PC-9 (cell line): ENCODE measurements at regions not wholly inside any gene's neighbourhood (a gene's known extent, or its start where the extent isn't known, plus 50 kb on each side); places are given as distances from the start of the nearest gene placed in this dataset.
"Not testable (repeated sequence)": the region's sequence is repeated elsewhere in the genome, so short reads cannot be mapped to it uniquely, and the experiment has no call there.

Experiments used
- BruUV-seq: library from RNA; stranded (reverse); fragments of 400-500 nt; replicated peaks from 2 replicates; lab custom pipeline; 2021; lab: Mats Ljungman, UMichigan
- CTCF ChIA-PET: fragments of 300-600 bp; sonication (Branson Sonifier 250); formaldehyde crosslinking; loops from one replicate; lab custom pipeline; 2022; ENCODE audit warnings: antibody characterized with exemption; lab: Charles Lee
- POLR2A ChIA-PET: fragments of 300-600 bp; sonication (Branson Sonifier 250); formaldehyde crosslinking; loops from one replicate; lab custom pipeline; 2022; ENCODE audit warnings: antibody characterized with exemption; ENCODE audit not compliant: unreplicated experiment; lab: Charles Lee
- DNase-seq, 2 experiments: peaks; one replicate each; pipeline versions ENCODE4 v3.0.0 to v3.0.0-alpha.2; 2015 to 2022; ENCODE audit warnings: mixed read lengths in 1 of 2
- H2AFZ ChIP-seq: fragments of 200-600 bp; sonication (generic); 2 replicates; pipeline ENCODE4 v1.8.1; 2017; ENCODE audit warnings: antibody characterized with exemption
- H3F3A ChIP-seq: fragments of 200-600 bp; sonication (generic); 2 replicates; pipeline ENCODE4 v1.8.1; 2017; ENCODE audit warnings: antibody characterized with exemption, mild to moderate bottlenecking, low read depth; ENCODE audit not compliant: insufficient read depth
- H3K27ac ChIP-seq: fragments of 200-600 bp; sonication (generic); 2 replicates; pipeline ENCODE4 v1.6.1; 2016; ENCODE audit warnings: mixed run types
- H3K27me3 ChIP-seq: fragments of 200-600 bp; sonication (generic); 2 replicates; pipeline ENCODE4 v1.6.1; 2016; ENCODE audit warnings: low read depth, mixed run types; ENCODE audit not compliant: insufficient read depth
- H3K36me3 ChIP-seq: fragments of 200-600 bp; sonication (generic); 2 replicates; pipeline ENCODE4 v1.6.1; 2016; ENCODE audit warnings: low read depth, mixed run types
- H3K4me1 ChIP-seq: fragments of 200-600 bp; sonication (generic); replicated peaks from 2 replicates; pipeline ENCODE4 v1.6.1; 2016; ENCODE audit warnings: mixed run types; ENCODE audit not compliant: insufficient read depth
- H3K4me2 ChIP-seq: fragments of 200-600 bp; sonication (generic); 2 replicates; pipeline ENCODE4 v1.6.1; 2017; ENCODE audit warnings: mixed run types
- H3K4me3 ChIP-seq: fragments of 200-600 bp; sonication (generic); 2 replicates; pipeline ENCODE4 v1.6.1; 2016; ENCODE audit warnings: mixed run types
- H3K79me2 ChIP-seq: fragments of 200-600 bp; sonication (generic); 2 replicates; pipeline ENCODE4 v1.6.1; 2017; ENCODE audit warnings: low read depth, mixed run types
- H3K9me2 ChIP-seq: fragments of 200-600 bp; sonication (generic); 2 replicates; pipeline ENCODE4 v1.8.1; 2017; ENCODE audit warnings: mild to moderate bottlenecking; ENCODE audit not compliant: insufficient read depth
- H3K9me3 ChIP-seq: fragments of 200-600 bp; sonication (generic); 2 replicates; pipeline ENCODE4 v1.8.1; 2016; ENCODE audit warnings: low read depth; ENCODE audit not compliant: insufficient read depth
- H4K20me1 ChIP-seq: fragments of 200-600 bp; sonication (generic); 2 replicates; pipeline ENCODE4 v1.8.1; 2017; ENCODE audit not compliant: insufficient read depth
- EZH2 ChIP-seq: fragments of 200-600 bp; sonication (generic); IDR thresholded peaks from 2 replicates; pipeline ENCODE4 v1.8.0; 2017; ENCODE audit warnings: antibody characterized with exemption, low read depth
- intact Hi-C: fragments of 100-400 bp; cut with micrococcal nuclease; formaldehyde crosslinking; loops from one replicate; pipeline ENCODE4 v1.10.0; 2022; ENCODE audit not compliant: unreplicated experiment
- TF ChIP-seq, protein P1 (sequence below): fragments of 200-600 bp; sonication (generic); conservative IDR thresholded peaks from 2 replicates; pipeline ENCODE4 v1.6.1; 2017; ENCODE audit warnings: mixed run types, antibody characterized with exemption, mild to moderate bottlenecking, moderate library complexity

DNA sequence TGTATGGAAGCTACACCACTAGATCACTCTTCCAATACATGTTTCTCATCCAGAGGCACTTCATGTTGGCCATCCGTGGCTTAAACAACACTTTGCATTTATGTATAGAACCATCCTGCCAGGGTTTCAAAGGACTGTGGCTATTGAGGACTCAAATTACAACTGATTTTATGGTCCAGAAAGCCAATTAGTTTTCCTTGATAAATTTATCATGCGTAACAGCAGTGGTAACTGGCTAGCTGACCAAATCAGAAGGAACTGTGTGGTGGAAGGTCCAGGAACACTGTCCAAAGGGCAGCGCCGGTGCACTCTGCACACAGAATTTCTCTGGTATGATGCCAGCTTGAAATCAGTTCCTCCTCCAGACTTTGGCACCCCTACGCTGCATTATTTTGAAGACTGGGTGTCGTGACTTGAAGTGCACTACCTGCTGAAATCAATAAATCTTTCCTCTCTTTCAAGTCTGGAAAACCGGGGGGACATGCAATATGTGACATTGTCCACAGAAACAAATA, 69.3 kb upstream of the TMEM252 start:
- TF ChIP-seq EZH2 = no peak
- TF ChIP-seq, protein P1, sequence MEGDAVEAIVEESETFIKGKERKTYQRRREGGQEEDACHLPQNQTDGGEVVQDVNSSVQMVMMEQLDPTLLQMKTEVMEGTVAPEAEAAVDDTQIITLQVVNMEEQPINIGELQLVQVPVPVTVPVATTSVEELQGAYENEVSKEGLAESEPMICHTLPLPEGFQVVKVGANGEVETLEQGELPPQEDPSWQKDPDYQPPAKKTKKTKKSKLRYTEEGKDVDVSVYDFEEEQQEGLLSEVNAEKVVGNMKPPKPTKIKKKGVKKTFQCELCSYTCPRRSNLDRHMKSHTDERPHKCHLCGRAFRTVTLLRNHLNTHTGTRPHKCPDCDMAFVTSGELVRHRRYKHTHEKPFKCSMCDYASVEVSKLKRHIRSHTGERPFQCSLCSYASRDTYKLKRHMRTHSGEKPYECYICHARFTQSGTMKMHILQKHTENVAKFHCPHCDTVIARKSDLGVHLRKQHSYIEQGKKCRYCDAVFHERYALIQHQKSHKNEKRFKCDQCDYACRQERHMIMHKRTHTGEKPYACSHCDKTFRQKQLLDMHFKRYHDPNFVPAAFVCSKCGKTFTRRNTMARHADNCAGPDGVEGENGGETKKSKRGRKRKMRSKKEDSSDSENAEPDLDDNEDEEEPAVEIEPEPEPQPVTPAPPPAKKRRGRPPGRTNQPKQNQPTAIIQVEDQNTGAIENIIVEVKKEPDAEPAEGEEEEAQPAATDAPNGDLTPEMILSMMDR = no peak
- Histone ChIP-seq H3K36me3 (no peaks in the 10 kb centered on the region), H3K27ac (no peak overlapping the region), H3K79me2 (no peaks in the 10 kb centered on the region), H3K4me2 (no peak overlapping the region), H3K9me3 (no peaks in the 10 kb centered on the region), H4K20me1 (no peaks in the 10 kb centered on the region), H3K9me2 (no peaks in the 10 kb centered on the region), H2AFZ (no peak overlapping the region), H3F3A (no peaks in the 10 kb centered on the region), H3K4me3 (no peak overlapping the region), H3K27me3 (peaks cover 82% of the 10 kb centered on the region), H3K4me1 (no peaks in the 10 kb centered on the region)
- ChIA-PET CTCF (no interaction called here), POLR2A (no interaction called here)
- DNase-seq = no peak
- intact Hi-C loops = no loop called here
- BruUV-seq = no TSS peak

DNA sequence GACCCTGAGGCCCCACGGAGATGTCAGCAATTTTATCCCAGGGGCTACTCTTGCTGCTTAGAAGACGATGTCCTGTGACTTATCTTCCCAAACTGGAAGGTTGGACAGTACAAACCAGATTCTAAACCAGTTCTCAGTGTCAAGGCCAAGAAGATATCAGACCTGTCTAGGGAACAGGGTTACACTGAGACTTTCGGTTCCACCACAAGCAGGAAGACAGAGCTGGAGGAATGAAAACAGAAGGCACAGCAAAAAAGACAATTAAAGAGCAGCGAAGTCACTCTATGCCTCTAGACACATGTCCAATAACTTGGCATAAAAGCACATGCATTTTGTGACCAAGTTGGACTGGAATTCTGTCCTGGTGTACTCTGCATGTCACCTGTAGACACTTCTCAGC, 73.4 kb upstream of the TMEM252 start:
- no peaks in the 10 kb centered on the region for H3F3A ChIP-seq
- peaks cover 68% of the 10 kb centered on the region for H3K27me3 ChIP-seq
- no peaks in the 10 kb centered on the region for H3K9me3 ChIP-seq
- no peaks in the 10 kb centered on the region for H3K36me3 ChIP-seq
- intact Hi-C loops = no loop called here
- no peak for DNase-seq
- TF ChIP-seq, protein P1 = no peak
- TF ChIP-seq EZH2 = no peak
- ChIA-PET CTCF (no interaction called here), POLR2A (no interaction called here)
- no peaks in the 10 kb centered on the region for H3K9me2 ChIP-seq
- H3K4me1 ChIP-seq = no peaks in the 10 kb centered on the region
- H3K79me2 ChIP-seq = no peaks in the 10 kb centered on the region
- H3K4me3 ChIP-seq = no peak overlapping the region
- H3K4me2 ChIP-seq = no peak overlapping the region
- no peak overlapping the region for H2AFZ ChIP-seq
- no peaks in the 10 kb centered on the region for H4K20me1 ChIP-seq
- BruUV-seq = no TSS peak
- H3K27ac ChIP-seq = no peak overlapping the region

GRCh38 chr9:68617011-68617410, 76.3 kb upstream of the TMEM252 start:
- H4K20me1 ChIP-seq, H3K36me3 ChIP-seq, H3K4me1 ChIP-seq, DNase-seq, H3K9me2 ChIP-seq, H3F3A ChIP-seq, H3K27ac ChIP-seq, intact Hi-C loops, POLR2A ChIA-PET, CTCF ChIA-PET, H3K79me2 ChIP-seq, H2AFZ ChIP-seq, H3K9me3 ChIP-seq, H3K4me2 ChIP-seq, BruUV-seq, H3K4me3 ChIP-seq: not testable (repeated sequence)
- H3K27me3 ChIP-seq = peaks cover 40% of the 10 kb centered on the region; the same call in 1 of the 2 replicates

- Histone ChIP-seq H3K79me2 (no peaks in the 10 kb centered on the region), H3K27me3 (peaks cover 32% of the 10 kb centered on the region), H3K4me3 (no peak overlapping the region), H3K9me2 (no peaks in the 10 kb centered on the region), H3K36me3 (no peaks in the 10 kb centered on the region), H2AFZ (no peak overlapping the region), H3K4me1 (no peaks in the 10 kb centered on the region), H3K27ac (no peak overlapping the region), H3K4me2 (no peak overlapping the region), H3K9me3 (no peaks in the 10 kb centered on the region), H4K20me1 (no peaks in the 10 kb centered on the region), H3F3A (no peaks in the 10 kb centered on the region)
- POLR2A ChIA-PET = no interaction called here
- DNase-seq = no peak
- no TSS peak for BruUV-seq
- TF ChIP-seq, protein P1 = no peak
- TF ChIP-seq EZH2 = no peak
- CTCF ChIA-PET = no interaction called here
- intact Hi-C loops = no loop called here
These were observed 78.4 kb upstream of the TMEM252 start for GRCh38 chr9:68619072-68619471.
